A673 (cell line): ENCODE measurements at regions not wholly inside any gene's neighbourhood (a gene's known extent, or its start where the extent isn't known, plus 50 kb on each side); places are given as distances from the start of the nearest gene placed in this dataset.

ENCODE experiments used
- BruUV-seq: library from RNA; stranded (reverse); fragments of 400-500 nt; replicated peaks from 2 replicates; lab custom pipeline; 2021; lab: Mats Ljungman, UMichigan
- CTCF ChIA-PET: fragments of 300-600 bp; sonication (Branson Sonifier 250); formaldehyde crosslinking; loops from one replicate; lab custom pipeline; 2022; ENCODE audit warnings: antibody characterized with exemption; lab: Charles Lee
- POLR2A ChIA-PET: fragments of 300-600 bp; sonication (Branson Sonifier 250); formaldehyde crosslinking; loops from one replicate; lab custom pipeline; 2022; ENCODE audit warnings: antibody characterized with exemption; ENCODE audit not compliant: low non-redundant PET; lab: Charles Lee
- DNase-seq: peaks from one replicate; pipeline ENCODE4 v3.0.0-alpha.2; 2015; ENCODE audit warnings: low spot score
- H3K27ac ChIP-seq: fragments of 200-600 bp; sonication (generic); 2 replicates; pipeline ENCODE4 v1.5.1; 2016; ENCODE audit warnings: mixed run types, low read depth, mild to moderate bottlenecking, mixed read lengths, antibody characterized with exemption, low read length; ENCODE audit not compliant: poor library complexity, severe bottlenecking
- H3K27me3 ChIP-seq: fragments of 200-600 bp; sonication (generic); replicated peaks from 2 replicates; pipeline ENCODE4 v1.6.1; 2017; ENCODE audit warnings: mixed run types, low read depth, mild to moderate bottlenecking, mixed read lengths, antibody characterized with exemption, low read length; ENCODE audit not compliant: insufficient read depth, poor library complexity
- H3K36me3 ChIP-seq: fragments of 200-600 bp; sonication (generic); 2 replicates; pipeline ENCODE4 v1.6.1; 2016; ENCODE audit warnings: mixed run types, mild to moderate bottlenecking, mixed read lengths, antibody characterized with exemption, low read length; ENCODE audit not compliant: insufficient read depth, poor library complexity, severe bottlenecking
- H3K4me1 ChIP-seq: fragments of 200-600 bp; sonication (generic); 2 replicates; pipeline ENCODE4 v1.6.1; 2017; ENCODE audit warnings: mixed run types, mild to moderate bottlenecking, mixed read lengths, antibody characterized with exemption, low read length; ENCODE audit not compliant: insufficient read depth, poor library complexity, severe bottlenecking
- H3K4me3 ChIP-seq: fragments of 200-600 bp; sonication (generic); 2 replicates; pipeline ENCODE4 v1.5.1; 2016; ENCODE audit warnings: low read depth, mixed run types, mild to moderate bottlenecking, mixed read lengths, low read length; ENCODE audit not compliant: poor library complexity, severe bottlenecking
- H3K9me3 ChIP-seq: fragments of 200-600 bp; sonication (generic); 2 replicates; pipeline ENCODE4 v1.6.1; 2016; ENCODE audit warnings: mixed run types, low read depth, mild to moderate bottlenecking, mixed read lengths, antibody characterized with exemption, low read length; ENCODE audit not compliant: poor library complexity, severe bottlenecking
- CTCF ChIP-seq: fragments of 300-800, 200-600 bp; sonication (generic); conservative IDR thresholded peaks from 2 replicates; pipeline ENCODE4 v1.5.1; 2017; ENCODE audit warnings: low read depth, mild to moderate bottlenecking, antibody characterized with exemption, low read length, moderate library complexity, mixed read lengths
- EZH2 ChIP-seq: fragments of 200-600 bp; sonication (generic); IDR thresholded peaks from 2 replicates; pipeline ENCODE4 v1.6.1; 2017; ENCODE audit warnings: borderline replicate concordance, low read depth, mild to moderate bottlenecking, mixed read lengths, antibody characterized with exemption, low read length; ENCODE audit not compliant: poor library complexity, severe bottlenecking
- intact Hi-C: fragments of 100-400 bp; cut with micrococcal nuclease; formaldehyde crosslinking; loops from one replicate; pipeline ENCODE4 v1.10.0; 2022; ENCODE audit not compliant: unreplicated experiment

- intact Hi-C loops, result no loop called here
- ChIA-PET CTCF (no interaction called here), POLR2A (no interaction called here)
- no peaks in the 10 kb centered on the region for H3K27me3 ChIP-seq
- TF ChIP-seq CTCF, result no peak
- no peak for TF ChIP-seq EZH2
- DNase-seq, result no peak
- H3K36me3 ChIP-seq, result no peaks in the 10 kb centered on the region
- H3K9me3 ChIP-seq, result no peaks in the 10 kb centered on the region
- H3K4me1 ChIP-seq, result peaks cover 10% of the 10 kb centered on the region
- H3K27ac ChIP-seq, result no peak overlapping the region
- no peak overlapping the region for H3K4me3 ChIP-seq
- BruUV-seq, result no TSS peak
These were observed 161.5 kb downstream of the CEP120 start for GRCh38 chr5:123261752-123262151.

GRCh38 chr5:123249446-123249845 is 160.4 kb downstream of the PRDM6 start:
- H3K36me3 ChIP-seq, result no peaks in the 10 kb centered on the region
- no TSS peak for BruUV-seq
- DNase-seq, result no peak
- peaks cover 3% of the 10 kb centered on the region for H3K27me3 ChIP-seq
- no peak overlapping the region for H3K4me3 ChIP-seq
- intact Hi-C loops, result no loop called here
- POLR2A ChIA-PET, result no interaction called here
- CTCF ChIA-PET, result no interaction called here
- H3K9me3 ChIP-seq, result no peaks in the 10 kb centered on the region
- H3K27ac ChIP-seq, result no peak overlapping the region
- no peak for TF ChIP-seq EZH2
- no peak for TF ChIP-seq CTCF
- H3K4me1 ChIP-seq, result no peaks in the 10 kb centered on the region

GRCh38 chr5:123245689-123246088 is 156.6 kb downstream of the PRDM6 start:
- Histone ChIP-seq H3K36me3 (no peaks in the 10 kb centered on the region), H3K27ac (no peak overlapping the region), H3K9me3 (no peaks in the 10 kb centered on the region), H3K4me1 (no peaks in the 10 kb centered on the region), H3K27me3 (peaks cover 3% of the 10 kb centered on the region), H3K4me3 (no peak overlapping the region)
- no TSS peak for BruUV-seq
- ChIA-PET CTCF (no interaction called here), POLR2A (no interaction called here)
- intact Hi-C loops, result no loop called here
- no peak for DNase-seq
- TF ChIP-seq EZH2 (no peak), CTCF (no peak)
